ENCODE measurements at regions not wholly inside any gene's neighbourhood (a gene's known extent, or its start where the extent isn't known, plus 50 kb on each side); places are given as distances from the start of the nearest gene placed in this dataset.

GRCh38 chr17:33680472-33680871 is 387.4 kb upstream of the ASIC2 start:
- no peak for TF ChIP-seq CTCF (IDR thresholded peaks at IDR 0.05)
- Histone ChIP-seq H3K27me3 (peaks cover 11% of the 10 kb centered on the region), H3K4me1 (ENCODE audit: control insufficient read depth in 1 of 2, insufficient read depth in 1 of 2, low read depth in 1 of 2, low read length in 1 of 2) (no peaks in the 10 kb centered on the region), H3K27ac (no peak overlapping the region), H3K36me3 (no peaks in the 10 kb centered on the region), H3K9me3 (no peaks in the 10 kb centered on the region), H3K4me3 (ENCODE audit: low read depth in 1 of 2, low read length in 1 of 2) (no peak overlapping the region)

GRCh38 chr17:33682599-33682998 is 389.5 kb upstream of the ASIC2 start:
- Histone ChIP-seq H3K36me3 (no peaks in the 10 kb centered on the region), H3K4me1 (ENCODE audit: control insufficient read depth in 1 of 2, insufficient read depth in 1 of 2, low read depth in 1 of 2, low read length in 1 of 2) (no peaks in the 10 kb centered on the region), H3K9me3 (no peaks in the 10 kb centered on the region), H3K27ac (no peak overlapping the region), H3K4me3 (ENCODE audit: low read depth in 1 of 2, low read length in 1 of 2) (no peak overlapping the region), H3K27me3 (peaks cover 10% of the 10 kb centered on the region)
- TF ChIP-seq CTCF (IDR thresholded peaks at IDR 0.05) = no peak

- Histone ChIP-seq H3K36me3 (no peaks in the 10 kb centered on the region), H3K9me3 (no peaks in the 10 kb centered on the region), H3K27ac (no peak overlapping the region), H3K4me1 (ENCODE audit: control insufficient read depth in 1 of 2, insufficient read depth in 1 of 2, low read depth in 1 of 2, low read length in 1 of 2) (no peaks in the 10 kb centered on the region), H3K4me3 (ENCODE audit: low read depth in 1 of 2, low read length in 1 of 2) (no peak overlapping the region), H3K27me3 (no peaks in the 10 kb centered on the region)
- no peak for TF ChIP-seq CTCF (IDR thresholded peaks at IDR 0.05)
These were observed 391.6 kb upstream of the ASIC2 start for GRCh38 chr17:33684735-33685134.

GRCh38 chr17:33686171-33686570 is 393.1 kb upstream of the ASIC2 start:
- no peak overlapping the region for H3K27ac ChIP-seq

GRCh38 chr17:33687831-33688230 is 394.7 kb upstream of the ASIC2 start:
- Histone ChIP-seq H3K27ac (no peak overlapping the region), H3K36me3 (no peaks in the 10 kb centered on the region), H3K4me3 (ENCODE audit: low read depth in 1 of 2, low read length in 1 of 2) (no peak overlapping the region), H3K9me3 (no peaks in the 10 kb centered on the region), H3K4me1 (ENCODE audit: control insufficient read depth in 1 of 2, insufficient read depth in 1 of 2, low read depth in 1 of 2, low read length in 1 of 2) (no peaks in the 10 kb centered on the region), H3K27me3 (no peaks in the 10 kb centered on the region)
- TF ChIP-seq CTCF (IDR thresholded peaks at IDR 0.05) = no peak

More at GRCh38 chr17:33686171-33686570, 393.1 kb upstream of the ASIC2 start:
- H3K4me3 ChIP-seq (ENCODE audit: low read depth in 1 of 2, low read length in 1 of 2) = no peak overlapping the region
- TF ChIP-seq CTCF (IDR thresholded peaks at IDR 0.05) = no peak
- no peaks in the 10 kb centered on the region for H3K4me1 ChIP-seq (ENCODE audit: control insufficient read depth in 1 of 2, insufficient read depth in 1 of 2, low read depth in 1 of 2, low read length in 1 of 2)
- no peaks in the 10 kb centered on the region for H3K27me3 ChIP-seq
- H3K9me3 ChIP-seq = no peaks in the 10 kb centered on the region
- H3K36me3 ChIP-seq = no peaks in the 10 kb centered on the region

- H3K27me3 ChIP-seq = peaks cover 5% of the 10 kb centered on the region
- no peaks in the 10 kb centered on the region for H3K36me3 ChIP-seq
- H3K4me1 ChIP-seq (ENCODE audit: control insufficient read depth in 1 of 2, insufficient read depth in 1 of 2, low read depth in 1 of 2, low read length in 1 of 2) = no peaks in the 10 kb centered on the region
- H3K27ac ChIP-seq = no peak overlapping the region
- H3K4me3 ChIP-seq (ENCODE audit: low read depth in 1 of 2, low read length in 1 of 2) = no peak overlapping the region
- TF ChIP-seq CTCF (IDR thresholded peaks at IDR 0.05) = no peak
- H3K9me3 ChIP-seq = no peaks in the 10 kb centered on the region
These were observed 395.7 kb upstream of the ASIC2 start for GRCh38 chr17:33688771-33689170.

Measured in neutrophil (primary cell).